Spleen (tissue), 11 donors: ENCODE measurements at regions not wholly inside any gene's neighbourhood (a gene's known extent, or its start where the extent isn't known, plus 50 kb on each side); places are given as distances from the start of the nearest gene placed in this dataset.

Experiments used
- DNase-seq: peaks from one replicate; pipeline ENCODE4 v3.0.0-alpha.2; 2020
- H3K27ac ChIP-seq, 8 donors: fragments of 200-600 bp; sonication (generic) in 7 of 8; 1 replicate in 4 of 8; 2 replicates in 4 of 8; pipeline versions ENCODE4 v1.5.0 to v1.8.0; 2016 to 2021; ENCODE audit warnings: inconsistent platforms in 4 of 8, mild to moderate bottlenecking in 4 of 8, moderate library complexity in 1 of 8
- H3K27me3 ChIP-seq, 7 donors: fragments of 200-600 bp; sonication (generic) in 6 of 7; replicated peaks in 1 of 7; 1 replicate in 4 of 7; 2 replicates in 3 of 7; pipeline versions ENCODE4 v1.5.0 to v1.8.0; 2016 to 2021; ENCODE audit warnings: inconsistent platforms in 3 of 7, mild to moderate bottlenecking in 1 of 7
- H3K36me3 ChIP-seq, 6 donors: fragments of 200-600 bp; sonication (generic) in 5 of 6; 1 replicate in 4 of 6; 2 replicates in 2 of 6; pipeline versions ENCODE4 v1.5.0 to v1.8.0; 2016 to 2021; ENCODE audit warnings: inconsistent platforms in 2 of 6
- H3K4me1 ChIP-seq, 6 donors: fragments of 200-600 bp; sonication (generic) in 5 of 6; 1 replicate in 3 of 6; 2 replicates in 3 of 6; pipeline versions ENCODE4 v1.5.0 to v1.8.0; 2016 to 2021; ENCODE audit warnings: inconsistent platforms in 3 of 6
- H3K4me3 ChIP-seq, 8 donors: fragments of 200-600 bp; sonication (generic) in 7 of 8; 1 replicate in 4 of 8; 2 replicates in 4 of 8; pipeline versions ENCODE4 v1.5.0 to v1.8.0; 2016 to 2021; ENCODE audit warnings: inconsistent platforms in 4 of 8, mild to moderate bottlenecking in 4 of 8, moderate library complexity in 2 of 8
- H3K9me3 ChIP-seq, 8 donors: fragments of 200-600 bp; sonication (generic) in 7 of 8; 1 replicate in 4 of 8; 2 replicates in 4 of 8; pipeline versions ENCODE4 v1.5.0 to v1.8.0; 2016 to 2021; ENCODE audit warnings: inconsistent platforms in 4 of 8
- CTCF ChIP-seq, 11 experiments: fragments of 200-600 bp in 7 of 11; fragments of 450-650 bp in 4 of 11; sonication (generic) in 4 of 11; IDR thresholded peaks in 8 of 11; conservative IDR thresholded peaks in 3 of 11; 1 replicate in 7 of 11; 2 replicates in 4 of 11; pipeline versions ENCODE4 v1.4.0 to v1.8.0; 2016 to 2021; ENCODE audit warnings: antibody characterized with exemption in 11 of 11, inconsistent platforms in 4 of 11, mild to moderate bottlenecking in 1 of 11
- POLR2A ChIP-seq, 3 donors: fragments of 450-650 bp; IDR thresholded peaks; one replicate each; pipeline ENCODE4 v1.5.1; 2017; ENCODE audit warnings: antibody characterized with exemption in 3 of 3, mild to moderate bottlenecking in 1 of 3
- POLR2AphosphoS5 ChIP-seq, 3 donors: sonication (generic); formaldehyde crosslinking; IDR thresholded peaks; one replicate each; pipeline ENCODE4 v1.5.1; 2017; ENCODE audit warnings: antibody characterized with exemption in 3 of 3
- WGBS, 5 donors: extraction: QIAGEN DNeasy Blood & Tissue Kit in 3 of 5; methylation state at CpG; one replicate each; pipeline versions ENCODE4 v1.1.5 to v1.1.7; 2013 to 2018; 5-methylcytosine and 5-hydroxymethylcytosine counted together
- intact Hi-C: fragments of 100-400 bp; cut with DNase I; formaldehyde crosslinking; loops from one replicate; pipeline ENCODE4 v1.15.0; 2023; ENCODE audit warnings: low total_unique reads
- donor health status: healthy with polysubstance abuse.
- donor health status: DM: no; HTN: no; CAD: no; lungs with moderate emphysema.
- donor health status: DM: no; HTN: no; CAD: no.
- donor health status: Bipolar disorder and iron deficiency.
- donor health status: healthy.
- donor health status: DM: no; HTN: no; CAD: no.
- donor health status: DM: yes; HTN: yes; CAD: no.

- intact Hi-C loops = no loop called here
- H3K27me3 ChIP-seq = no peaks in the 10 kb centered on the region
- WGBS, 5 donors = 88 to 94% (median 92%) methylated on average over 11 of the region's 11 CpGs
- no peak overlapping the region for H3K27ac ChIP-seq
- H3K4me3 ChIP-seq = no peak overlapping the region
- no peaks in the 10 kb centered on the region for H3K4me1 ChIP-seq
- no peaks in the 10 kb centered on the region for H3K36me3 ChIP-seq
- peak; percentile 51 for DNase-seq
- no peak for TF ChIP-seq CTCF (IDR thresholded peaks at IDR 0.05 in 8 of 11, conservative IDR thresholded peaks at IDR 0.05 in 3 of 11)
- TF ChIP-seq POLR2AphosphoS5 (IDR thresholded peaks at IDR 0.05) = no peak
- no peak for TF ChIP-seq POLR2A (IDR thresholded peaks at IDR 0.05)
- peaks cover 0 to 36% (median 26%) of the 10 kb centered on the region in 8 donors for H3K9me3 ChIP-seq
These were observed 357.1 kb downstream of the SHANK2 start for GRCh38 chr11:70895366-70895670.

- intact Hi-C loops = no loop called here
- H3K36me3 ChIP-seq = no peaks in the 10 kb centered on the region
These were observed 354.9 kb downstream of the SHANK2 start for GRCh38 chr11:70897429-70897828.

GRCh38 chr11:70899616-70900015 lies 352.8 kb downstream of the SHANK2 start:
- peaks cover 0 to 13% (median 0%) of the 10 kb centered on the region in 7 donors for H3K27me3 ChIP-seq
- intact Hi-C loops = no loop called here
- no peak overlapping the region for H3K27ac ChIP-seq
- peak; percentile 47 for DNase-seq
- H3K9me3 ChIP-seq = peaks cover 0 to 36% (median 26%) of the 10 kb centered on the region in 8 donors
- 85 to 96% (median 92%) methylated on average over 6 of the region's 6 CpGs for WGBS, 5 donors
- no peaks in the 10 kb centered on the region for H3K4me1 ChIP-seq
- H3K36me3 ChIP-seq = no peaks in the 10 kb centered on the region
- no peak overlapping the region for H3K4me3 ChIP-seq
- TF ChIP-seq POLR2A (IDR thresholded peaks at IDR 0.05) = no peak
- no peak for TF ChIP-seq CTCF (IDR thresholded peaks at IDR 0.05 in 8 of 11, conservative IDR thresholded peaks at IDR 0.05 in 3 of 11)
- TF ChIP-seq POLR2AphosphoS5 (IDR thresholded peaks at IDR 0.05) = no peak

More at GRCh38 chr11:70897429-70897828, 354.9 kb downstream of the SHANK2 start:
- Histone ChIP-seq H3K4me1 (no peaks in the 10 kb centered on the region), H3K27me3 (no peaks in the 10 kb centered on the region), H3K27ac (no peak overlapping the region), H3K4me3 (no peak overlapping the region), H3K9me3 (peaks cover 0 to 36% (median 26%) of the 10 kb centered on the region in 8 donors)
- TF ChIP-seq POLR2A (IDR thresholded peaks at IDR 0.05) (no peak), CTCF (IDR thresholded peaks at IDR 0.05 in 8 of 11, conservative IDR thresholded peaks at IDR 0.05 in 3 of 11) (no peak), POLR2AphosphoS5 (IDR thresholded peaks at IDR 0.05) (no peak)
- 82 to 100% (median 89%) methylated on average over 1 of the region's 1 CpG for WGBS, 5 donors
- DNase-seq = no peak

GRCh38 chr11:70900540-70900939 lies 351.8 kb downstream of the SHANK2 start:
- TF ChIP-seq CTCF (IDR thresholded peaks at IDR 0.05 in 8 of 11, conservative IDR thresholded peaks at IDR 0.05 in 3 of 11) (no peak), POLR2A (IDR thresholded peaks at IDR 0.05) (no peak), POLR2AphosphoS5 (IDR thresholded peaks at IDR 0.05) (no peak)
- Histone ChIP-seq H3K4me1 (no peaks in the 10 kb centered on the region), H3K4me3 (no peak overlapping the region), H3K27ac (no peak overlapping the region), H3K27me3 (peaks cover 0 to 13% (median 0%) of the 10 kb centered on the region in 7 donors), H3K9me3 (peaks cover 0 to 42% (median 26%) of the 10 kb centered on the region in 8 donors), H3K36me3 (no peaks in the 10 kb centered on the region)
- DNase-seq = no peak
- WGBS, 5 donors = 86 to 98% (median 92%) methylated on average over 4 of the region's 4 CpGs
- intact Hi-C loops = no loop called here
